Right lobe of liver (tissue), 6 donors: ENCODE measurements at regions not wholly inside any gene's neighbourhood (a gene's known extent, or its start where the extent isn't known, plus 50 kb on each side); places are given as distances from the start of the nearest gene placed in this dataset.

Experiments used
- ATAC-seq, 4 donors: fragments of 200-7000 bp; cut with Tn5 transposase; one replicate each; pipeline ENCODE4 v1.9.1; 2020; ENCODE audit warnings: mild to moderate bottlenecking in 4 of 4, moderate library complexity in 4 of 4
- DNase-seq, 3 donors: peaks; one replicate each; pipeline ENCODE4 v3.0.0-alpha.2; 2020
- H3K27ac ChIP-seq, 3 donors: fragments of 200-600 bp; one replicate each; pipeline ENCODE4 v1.8.0; 2022
- H3K27me3 ChIP-seq, 2 donors: fragments of 200-600 bp; one replicate each; pipeline ENCODE4 v1.8.0; 2022
- H3K36me3 ChIP-seq, 4 donors: fragments of 200-600 bp; sonication (generic) in 1 of 4; one replicate each; pipeline versions ENCODE4 v1.5.1 to v1.8.0; 2017 to 2022; ENCODE audit warnings: control low read depth in 1 of 4
- H3K4me1 ChIP-seq, 4 donors: fragments of 200-600 bp; sonication (generic) in 1 of 4; one replicate each; pipeline versions ENCODE4 v1.5.1 to v1.8.0; 2017 to 2022; ENCODE audit warnings: control low read depth in 1 of 4
- H3K4me3 ChIP-seq, 3 donors: fragments of 200-600 bp; one replicate each; pipeline ENCODE4 v1.8.0; 2022
- H3K9me3 ChIP-seq, 4 donors: fragments of 200-600 bp; sonication (generic) in 1 of 4; one replicate each; pipeline versions ENCODE4 v1.5.1 to v1.8.0; 2017 to 2022; ENCODE audit warnings: control low read depth in 1 of 4
- CTCF ChIP-seq, 4 donors: fragments of 200-600 bp in 3 of 4; fragments of 450-650 bp in 1 of 4; IDR thresholded peaks; one replicate each; pipeline versions ENCODE4 v1.5.1 to v1.8.0; 2016 to 2022; ENCODE audit warnings: antibody characterized with exemption in 4 of 4, mild to moderate bottlenecking in 2 of 4
- POLR2A ChIP-seq: fragments of 450-650 bp; IDR thresholded peaks from one replicate; pipeline ENCODE4 v1.6.1; 2017; ENCODE audit warnings: antibody characterized with exemption, mild to moderate bottlenecking
- whole genome bisulfite sequencing: methylation state at CpG from one replicate; pipeline ENCODE4 v1.1.6; 2018; ENCODE audit warnings: low coverage, low lambda C conversion rate; ENCODE audit not compliant: insufficient coverage; ENCODE audit errors: missing lambda C conversion rate; 5-methylcytosine and 5-hydroxymethylcytosine counted together
- intact Hi-C, 2 donors: fragments of 100-400 bp; cut with DNase I; formaldehyde crosslinking; loops; one replicate each; pipeline versions ENCODE4 v1.11.2 to v1.14.1; 2022
- donor health status: DM: no; HTN: yes; CAD: no.
- donor health status: DM: no; HTN: no; CAD: no.
- donor health status: DM: no; HTN: no; CAD: no.
- donor health status: DM: no; HTN: yes; CAD: no.
- donor health status: DM: no; HTN: yes; CAD: no.

- TF ChIP-seq POLR2A, result no peak
- TF ChIP-seq CTCF (IDR thresholded peaks at IDR 0.05), result no peak
- Histone ChIP-seq H3K27ac (no peak overlapping the region), H3K9me3 (no peaks in the 10 kb centered on the region), H3K4me3 (no peak overlapping the region), H3K4me1 (no peaks in the 10 kb centered on the region), H3K27me3 (no peaks in the 10 kb centered on the region), H3K36me3 (no peaks in the 10 kb centered on the region)
- ATAC-seq, result no peak
- intact Hi-C loops, result no loop called here
- no peak for DNase-seq
- 48% methylated on average over 4 of the region's 4 CpGs for WGBS
Observed at GRCh38 chr11:82653752-82654151, 79.9 kb downstream of the FAM181B start.

GRCh38 chr11:82639251-82639650 is 94.4 kb downstream of the FAM181B start:
- Histone ChIP-seq H3K4me3 (no peak overlapping the region), H3K4me1 (no peaks in the 10 kb centered on the region), H3K9me3 (no peaks in the 10 kb centered on the region), H3K27me3 (no peaks in the 10 kb centered on the region), H3K36me3 (no peaks in the 10 kb centered on the region), H3K27ac (no peak overlapping the region)
- intact Hi-C loops, result no loop called here
- DNase-seq (no peak), ATAC-seq (no peak)
- 18% methylated on average over 3 of the region's 3 CpGs for WGBS
- TF ChIP-seq POLR2A (no peak), CTCF (IDR thresholded peaks at IDR 0.05) (no peak)

GRCh38 chr11:82636615-82637014 is 97.0 kb downstream of the FAM181B start:
- ATAC-seq (no peak), DNase-seq (no peak)
- H3K27ac ChIP-seq, result no peak overlapping the region
- intact Hi-C loops, result no loop called here
- no peak overlapping the region for H3K4me3 ChIP-seq
- TF ChIP-seq POLR2A (no peak), CTCF (IDR thresholded peaks at IDR 0.05) (no peak)
- no peaks in the 10 kb centered on the region for H3K9me3 ChIP-seq
- WGBS, result 13% methylated on average over 1 of the region's 1 CpG
- H3K27me3 ChIP-seq, result no peaks in the 10 kb centered on the region
- H3K4me1 ChIP-seq, result no peaks in the 10 kb centered on the region
- no peaks in the 10 kb centered on the region for H3K36me3 ChIP-seq

GRCh38 chr11:82634091-82634490 is 99.6 kb downstream of the FAM181B start:
- Histone ChIP-seq H3K27ac (no peak overlapping the region), H3K4me1 (no peaks in the 10 kb centered on the region), H3K27me3 (no peaks in the 10 kb centered on the region), H3K9me3 (no peaks in the 10 kb centered on the region), H3K4me3 (no peak overlapping the region), H3K36me3 (no peaks in the 10 kb centered on the region)
- 92% methylated on average over 2 of the region's 2 CpGs for WGBS
- intact Hi-C loops, result no loop called here
- no peak for TF ChIP-seq CTCF (IDR thresholded peaks at IDR 0.05)
- no peak for TF ChIP-seq POLR2A
- DNase-seq (no peak), ATAC-seq (no peak)
